Astrocyte of the spinal cord (primary cell): ENCODE measurements at regions not wholly inside any gene's neighbourhood (a gene's known extent, or its start where the extent isn't known, plus 50 kb on each side); places are given as distances from the start of the nearest gene placed in this dataset.
"Not testable (repeated sequence)": the region's sequence is repeated elsewhere in the genome, so short reads cannot be mapped to it uniquely, and the experiment has no call there.

Experiments used
- DNase-seq: peaks from one replicate; pipeline ENCODE4 v3.0.0; 2011; ENCODE audit warnings: low read depth, low spot score
- H3K4me3 ChIP-seq: 2 replicates; pipeline ENCODE4 v1.5.1; 2011; ENCODE audit warnings: low read depth, mild to moderate bottlenecking, low read length, moderate library complexity
- in situ Hi-C: cut with HindIII; loops from 2 replicates; pipeline ENCODE4 v1.10.0; 2017; ENCODE audit warnings: low sequenced_read_pairs
- TF ChIP-seq, protein P1 (sequence below): IDR thresholded peaks from 2 replicates; pipeline ENCODE4 v1.5.1; 2012; ENCODE audit warnings: low read depth, mild to moderate bottlenecking, low read length, inconsistent platforms

GRCh38 chr6:122258839-122259238 is 140.6 kb upstream of the HSF2 start:
- DNase-seq = no peak
- in situ Hi-C loops = no loop called here

GRCh38 chr6:122264557-122264956 is 134.9 kb upstream of the HSF2 start:
- no peak overlapping the region for H3K4me3 ChIP-seq
- no peak for DNase-seq
- in situ Hi-C loops = no loop called here
- TF ChIP-seq, protein P1, sequence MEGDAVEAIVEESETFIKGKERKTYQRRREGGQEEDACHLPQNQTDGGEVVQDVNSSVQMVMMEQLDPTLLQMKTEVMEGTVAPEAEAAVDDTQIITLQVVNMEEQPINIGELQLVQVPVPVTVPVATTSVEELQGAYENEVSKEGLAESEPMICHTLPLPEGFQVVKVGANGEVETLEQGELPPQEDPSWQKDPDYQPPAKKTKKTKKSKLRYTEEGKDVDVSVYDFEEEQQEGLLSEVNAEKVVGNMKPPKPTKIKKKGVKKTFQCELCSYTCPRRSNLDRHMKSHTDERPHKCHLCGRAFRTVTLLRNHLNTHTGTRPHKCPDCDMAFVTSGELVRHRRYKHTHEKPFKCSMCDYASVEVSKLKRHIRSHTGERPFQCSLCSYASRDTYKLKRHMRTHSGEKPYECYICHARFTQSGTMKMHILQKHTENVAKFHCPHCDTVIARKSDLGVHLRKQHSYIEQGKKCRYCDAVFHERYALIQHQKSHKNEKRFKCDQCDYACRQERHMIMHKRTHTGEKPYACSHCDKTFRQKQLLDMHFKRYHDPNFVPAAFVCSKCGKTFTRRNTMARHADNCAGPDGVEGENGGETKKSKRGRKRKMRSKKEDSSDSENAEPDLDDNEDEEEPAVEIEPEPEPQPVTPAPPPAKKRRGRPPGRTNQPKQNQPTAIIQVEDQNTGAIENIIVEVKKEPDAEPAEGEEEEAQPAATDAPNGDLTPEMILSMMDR = no peak

More at GRCh38 chr6:122258839-122259238, 140.6 kb upstream of the HSF2 start:
- H3K4me3 ChIP-seq = no peak overlapping the region
- TF ChIP-seq, protein P1 = no peak

- no peak overlapping the region for H3K4me3 ChIP-seq
- TF ChIP-seq, protein P1 = no peak
- in situ Hi-C loops = no loop called here
- no peak for DNase-seq
Observed at GRCh38 chr6:122265755-122266154, 133.7 kb upstream of the HSF2 start.

GRCh38 chr6:122268394-122268793 is 131.1 kb upstream of the HSF2 start:
- no peak overlapping the region for H3K4me3 ChIP-seq
- TF ChIP-seq, protein P1 = no peak
- in situ Hi-C loops = no loop called here
- DNase-seq = peak; percentile 10

- no peak overlapping the region for H3K4me3 ChIP-seq
- TF ChIP-seq, protein P1 = no peak
- DNase-seq = no peak
- in situ Hi-C loops = no loop called here
Observed at GRCh38 chr6:122276637-122277036, 122.8 kb upstream of the HSF2 start.

- in situ Hi-C loops, DNase-seq, H3K4me3 ChIP-seq: not testable (repeated sequence)
Observed at GRCh38 chr6:122280105-122281021, 119.1 kb upstream of the HSF2 start.

GRCh38 chr6:122283884-122284283 is 115.6 kb upstream of the HSF2 start:
- H3K4me3 ChIP-seq = no peak overlapping the region
- TF ChIP-seq, protein P1 = no peak
- DNase-seq = no peak
- in situ Hi-C loops = no loop called here
